ENCODE measurements at regions not wholly inside any gene's neighbourhood (a gene's known extent, or its start where the extent isn't known, plus 50 kb on each side); places are given as distances from the start of the nearest gene placed in this dataset.

DNA sequence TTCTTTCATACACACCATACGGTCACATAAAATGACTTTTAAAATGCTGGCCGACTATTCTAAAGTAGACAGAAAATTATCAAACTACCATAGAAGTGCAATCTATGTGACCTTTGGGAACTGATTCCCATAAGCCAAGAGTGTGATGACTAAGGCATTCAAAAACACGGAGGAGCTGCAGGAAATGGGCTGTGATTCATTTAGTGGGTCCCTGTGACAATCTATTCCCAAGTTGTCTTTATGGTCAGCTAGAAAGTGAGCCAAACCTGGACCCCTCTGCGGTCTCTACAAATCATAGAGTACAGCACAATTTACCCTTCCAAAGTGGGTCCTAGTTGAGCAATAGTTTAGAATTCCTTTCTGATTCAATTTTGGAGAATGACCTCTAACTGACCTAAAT lies 251.5 kb upstream of the CBLB start:
- TF ChIP-seq CTCF (IDR thresholded peaks at IDR 0.05; ENCODE audit: borderline replicate concordance, extremely low read depth, low read length, poor library complexity, severe bottlenecking): no peak
- TF ChIP-seq EZH2 (IDR thresholded peaks at IDR 0.05; ENCODE audit: borderline replicate concordance, low read depth, low read length, severe bottlenecking): no peak
